ENCODE measurements at regions not wholly inside any gene's neighbourhood (a gene's known extent, or its start where the extent isn't known, plus 50 kb on each side); places are given as distances from the start of the nearest gene placed in this dataset.

- no peak overlapping the region for H3K4me3 ChIP-seq (replicated peaks; ENCODE audit: low read depth, low read length)
- TF ChIP-seq CTCF (IDR thresholded peaks at IDR 0.05; ENCODE audit: low read depth, low read length, missing control alignments), result no peak
- no peak for DNase-seq (ENCODE audit: extremely low read depth, low read depth)
Observed at GRCh38 chr2:63769915-63770314, 71.8 kb upstream of the UGP2 start.

- no peak overlapping the region for H3K4me3 ChIP-seq (replicated peaks; ENCODE audit: low read depth, low read length)
- DNase-seq (ENCODE audit: extremely low read depth, low read depth), result no peak
- no peak for TF ChIP-seq CTCF (IDR thresholded peaks at IDR 0.05; ENCODE audit: low read depth, low read length, missing control alignments)
Observed at GRCh38 chr2:63772061-63772460, 69.6 kb upstream of the UGP2 start.

- no peak for DNase-seq (ENCODE audit: extremely low read depth, low read depth)
- no peak for TF ChIP-seq CTCF (IDR thresholded peaks at IDR 0.05; ENCODE audit: low read depth, low read length, missing control alignments)
- no peak overlapping the region for H3K4me3 ChIP-seq (replicated peaks; ENCODE audit: low read depth, low read length)
Observed at GRCh38 chr2:63775191-63775590, 66.5 kb upstream of the UGP2 start.

DNA sequence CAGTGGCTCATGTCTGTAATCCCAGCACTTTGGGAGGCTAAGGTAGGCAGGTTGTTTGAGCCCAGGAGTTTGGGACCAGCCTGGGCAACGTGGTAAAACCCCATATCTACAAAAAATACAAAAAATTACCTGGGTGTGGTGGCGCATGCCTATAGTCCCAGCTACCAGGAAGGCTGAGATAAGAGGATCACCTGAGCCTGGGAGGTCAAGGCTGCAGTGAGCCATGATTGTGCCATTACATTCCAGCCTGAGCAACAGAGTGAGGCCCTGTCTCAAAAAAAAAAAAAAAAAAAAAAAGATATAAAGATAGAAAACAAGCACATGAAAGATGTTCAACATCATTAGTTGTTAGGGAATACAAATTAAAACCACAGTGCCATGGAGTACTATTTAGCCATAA, 65.3 kb upstream of the UGP2 start:
- DNase-seq (ENCODE audit: extremely low read depth, low read depth), result no peak
- H3K4me3 ChIP-seq (replicated peaks; ENCODE audit: low read depth, low read length), result no peak overlapping the region
- TF ChIP-seq CTCF (IDR thresholded peaks at IDR 0.05; ENCODE audit: low read depth, low read length, missing control alignments), result no peak

DNA sequence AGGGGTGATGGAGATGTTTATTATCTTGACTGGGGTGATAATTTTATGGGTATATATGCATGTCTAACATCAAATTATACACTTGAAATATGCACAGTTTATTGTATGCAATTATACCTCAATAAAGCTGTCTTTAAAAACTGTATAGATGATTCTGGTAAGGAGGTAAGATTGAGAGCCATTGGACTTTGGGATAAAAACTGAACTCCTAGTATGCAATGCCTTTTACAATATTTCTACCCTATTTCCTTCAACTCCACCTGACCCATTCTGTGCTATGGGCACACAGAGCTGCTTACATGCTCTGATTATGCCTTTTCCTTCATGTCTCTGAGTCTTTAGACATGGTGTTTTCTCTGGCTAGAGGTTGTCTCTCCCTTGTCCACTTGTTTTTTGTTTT, 63.9 kb upstream of the UGP2 start:
- TF ChIP-seq CTCF (IDR thresholded peaks at IDR 0.05; ENCODE audit: low read depth, low read length, missing control alignments), result no peak
- H3K4me3 ChIP-seq (replicated peaks; ENCODE audit: low read depth, low read length), result no peak overlapping the region
- no peak for DNase-seq (ENCODE audit: extremely low read depth, low read depth)

DNA sequence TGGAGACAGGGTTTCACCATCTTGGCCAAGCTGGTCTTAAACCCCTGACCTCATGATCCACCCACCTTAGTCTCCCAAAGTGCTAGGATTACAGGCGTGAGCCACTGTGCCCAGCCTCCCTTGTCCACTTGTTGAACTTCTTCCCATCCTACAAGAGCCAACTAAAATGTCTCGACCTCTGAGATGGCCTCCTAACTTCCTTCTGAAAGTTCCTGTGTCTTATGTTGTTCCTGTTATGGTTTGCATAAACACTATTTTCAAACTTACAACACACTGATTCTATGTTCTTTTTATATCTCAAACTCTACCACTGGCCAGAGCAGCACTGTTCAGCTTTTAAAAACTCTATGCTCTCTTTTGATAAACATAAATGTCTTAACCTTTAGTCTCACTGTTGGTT, 63.3 kb upstream of the UGP2 start:
- no peak for TF ChIP-seq CTCF (IDR thresholded peaks at IDR 0.05; ENCODE audit: low read depth, low read length, missing control alignments)
- H3K4me3 ChIP-seq (replicated peaks; ENCODE audit: low read depth, low read length), result no peak overlapping the region
- no peak for DNase-seq (ENCODE audit: extremely low read depth, low read depth)

- no peak for TF ChIP-seq CTCF (IDR thresholded peaks at IDR 0.05; ENCODE audit: low read depth, low read length, missing control alignments)
- H3K4me3 ChIP-seq (replicated peaks; ENCODE audit: low read depth, low read length), result no peak overlapping the region
- DNase-seq (ENCODE audit: extremely low read depth, low read depth), result no peak
Observed at GRCh38 chr2:63780518-63781155, 61.1 kb upstream of the UGP2 start.

Data from HFF-Myc (cell line).